GM21619 (cell line): ENCODE measurements at regions not wholly inside any gene's neighbourhood (a gene's known extent, or its start where the extent isn't known, plus 50 kb on each side); places are given as distances from the start of the nearest gene placed in this dataset.
A peak's percentile ranks its signal among the peaks of the same experiment; 100 is the strongest.
"Not testable (repeated sequence)": the region's sequence is repeated elsewhere in the genome, so short reads cannot be mapped to it uniquely, and the experiment has no call there.

Experiments
- ATAC-seq: cut with Tn5 transposase; IDR thresholded peaks from one replicate; pipeline ENCODE4 v1.9.1; 2021; ENCODE audit not compliant: unreplicated experiment

- no peak for ATAC-seq
Observed at GRCh38 chr1:244316986-244317655, 134.6 kb downstream of the ADSS2 start.

GRCh38 chr1:244318078-244318477 is 133.6 kb downstream of the ADSS2 start:
- no peak for ATAC-seq

GRCh38 chr1:244318512-244318911 is 133.2 kb downstream of the ADSS2 start:
- no peak for ATAC-seq

GRCh38 chr1:244319283-244320132 is 132.2 kb downstream of the ADSS2 start:
- peak; percentile 69 for ATAC-seq

GRCh38 chr1:244322181-244322580 is 129.5 kb downstream of the ADSS2 start:
- no peak for ATAC-seq

GRCh38 chr1:244322791-244323521 is 128.8 kb downstream of the ADSS2 start:
- no peak for ATAC-seq

- ATAC-seq, result no peak
Observed at GRCh38 chr1:244324176-244324883, 127.4 kb downstream of the ADSS2 start.

- peak; percentile 76 for ATAC-seq
Observed at GRCh38 chr1:244325056-244325758, 126.5 kb downstream of the ADSS2 start.

- ATAC-seq, result no peak
Observed at GRCh38 chr1:244326757-244327156, 125.0 kb downstream of the ADSS2 start.

- ATAC-seq, result no peak
Observed at GRCh38 chr1:244327533-244327932, 124.2 kb downstream of the ADSS2 start.

- no peak for ATAC-seq
Observed at GRCh38 chr1:244328476-244328875, 123.2 kb downstream of the ADSS2 start.

GRCh38 chr1:244329591-244330317 is 122.0 kb downstream of the ADSS2 start:
- ATAC-seq, result no peak

- no peak for ATAC-seq
Observed at GRCh38 chr1:244330318-244330625, 121.4 kb downstream of the ADSS2 start.

GRCh38 chr1:244332761-244333160 is 118.9 kb downstream of the ADSS2 start:
- not testable (repeated sequence) for ATAC-seq

- not testable (repeated sequence) for ATAC-seq
Observed at GRCh38 chr1:244334315-244334714, 117.4 kb downstream of the ADSS2 start.

GRCh38 chr1:244334842-244335241 is 116.9 kb downstream of the ADSS2 start:
- not testable (repeated sequence) for ATAC-seq

GRCh38 chr1:244335456-244335855 is 116.3 kb downstream of the ADSS2 start:
- ATAC-seq, result no peak

GRCh38 chr1:244336232-244336899 is 115.3 kb downstream of the ADSS2 start:
- ATAC-seq, result no peak

GRCh38 chr1:244337839-244338238 is 113.9 kb downstream of the ADSS2 start:
- no peak for ATAC-seq
